ENCODE measurements at regions not wholly inside any gene's neighbourhood (a gene's known extent, or its start where the extent isn't known, plus 50 kb on each side); places are given as distances from the start of the nearest gene placed in this dataset.
"Not testable (repeated sequence)": the region's sequence is repeated elsewhere in the genome, so short reads cannot be mapped to it uniquely, and the experiment has no call there.

DNA sequence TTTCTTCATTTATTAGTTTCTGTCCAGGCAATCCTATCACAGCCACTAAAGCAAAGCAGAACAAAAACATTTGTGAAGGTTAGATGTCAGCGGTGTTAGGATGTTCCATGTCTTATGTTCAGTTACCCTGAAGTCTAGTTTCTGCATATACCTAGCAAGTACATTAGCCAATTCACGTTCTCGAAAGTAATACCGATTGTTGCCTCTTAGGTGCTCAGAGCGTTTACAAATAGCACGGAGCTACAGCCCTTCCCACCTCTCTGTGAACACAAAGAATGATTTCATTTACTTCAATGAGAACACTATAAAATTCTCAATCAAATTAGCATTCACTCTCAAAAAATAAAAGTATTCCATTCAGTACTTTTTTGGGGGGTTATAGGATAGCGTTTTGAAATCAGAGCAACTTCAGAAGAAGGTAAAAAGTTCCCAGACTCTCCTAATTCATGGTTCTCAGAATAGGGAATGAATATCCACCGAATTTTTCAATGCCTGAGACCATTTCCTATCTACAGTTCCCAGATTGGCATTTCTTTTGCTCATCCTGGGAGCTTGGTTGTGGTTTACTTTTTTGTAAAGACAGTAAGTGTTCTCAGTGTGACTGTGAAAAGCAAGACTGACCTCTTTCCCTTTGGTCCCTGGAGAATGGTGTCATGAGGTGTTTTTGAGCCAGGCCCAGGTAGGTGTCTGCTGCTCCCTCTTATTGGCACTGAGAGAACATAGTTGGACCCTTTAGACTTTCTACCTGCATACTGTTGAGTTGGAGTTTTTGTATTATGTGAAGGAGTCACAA, 488.0 kb upstream of the RGS6 start:
- DNase-seq, result no peak

DNA sequence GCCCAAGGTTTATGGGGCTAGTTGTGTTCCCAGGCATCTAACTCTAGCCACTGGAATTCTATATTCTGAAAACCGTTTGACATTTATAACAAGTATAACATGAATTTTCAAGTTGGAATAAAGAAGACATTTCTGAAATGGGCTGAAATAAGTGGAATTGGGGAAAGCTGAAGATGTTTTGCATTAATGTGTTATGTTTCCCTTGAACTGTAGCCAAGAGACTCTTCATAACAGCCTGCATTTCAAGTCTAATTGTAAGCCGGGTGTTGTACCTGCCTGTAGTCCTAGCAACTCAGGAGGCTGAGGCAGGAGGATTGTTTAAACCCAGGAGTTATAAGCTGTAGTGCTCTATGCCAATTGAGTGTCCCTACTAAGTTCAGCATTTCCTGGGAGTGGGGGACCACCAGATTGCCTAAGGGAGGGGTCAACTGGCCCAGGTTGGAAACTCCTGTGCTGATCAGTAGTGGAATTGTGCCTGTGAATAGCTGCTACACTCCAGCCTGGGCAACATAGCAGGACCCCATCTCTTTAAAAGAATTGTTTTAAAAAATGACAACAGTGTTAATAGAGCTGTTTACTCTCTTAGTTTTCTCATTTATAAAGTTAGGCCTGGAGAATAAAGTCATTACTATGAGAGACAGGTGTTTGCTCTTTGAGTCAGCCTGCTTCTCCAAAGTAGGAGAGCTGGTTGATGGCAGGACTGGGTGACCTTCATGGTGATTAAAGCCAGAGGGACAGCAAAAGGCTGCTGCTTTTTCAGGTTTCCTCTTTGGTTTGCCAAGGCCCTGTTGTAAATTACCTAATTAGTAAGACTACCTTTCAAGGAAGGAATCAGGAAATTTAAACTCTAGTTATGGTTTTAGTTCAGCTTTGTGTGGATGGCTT, 483.6 kb upstream of the RGS6 start:
- no peak for DNase-seq

DNA sequence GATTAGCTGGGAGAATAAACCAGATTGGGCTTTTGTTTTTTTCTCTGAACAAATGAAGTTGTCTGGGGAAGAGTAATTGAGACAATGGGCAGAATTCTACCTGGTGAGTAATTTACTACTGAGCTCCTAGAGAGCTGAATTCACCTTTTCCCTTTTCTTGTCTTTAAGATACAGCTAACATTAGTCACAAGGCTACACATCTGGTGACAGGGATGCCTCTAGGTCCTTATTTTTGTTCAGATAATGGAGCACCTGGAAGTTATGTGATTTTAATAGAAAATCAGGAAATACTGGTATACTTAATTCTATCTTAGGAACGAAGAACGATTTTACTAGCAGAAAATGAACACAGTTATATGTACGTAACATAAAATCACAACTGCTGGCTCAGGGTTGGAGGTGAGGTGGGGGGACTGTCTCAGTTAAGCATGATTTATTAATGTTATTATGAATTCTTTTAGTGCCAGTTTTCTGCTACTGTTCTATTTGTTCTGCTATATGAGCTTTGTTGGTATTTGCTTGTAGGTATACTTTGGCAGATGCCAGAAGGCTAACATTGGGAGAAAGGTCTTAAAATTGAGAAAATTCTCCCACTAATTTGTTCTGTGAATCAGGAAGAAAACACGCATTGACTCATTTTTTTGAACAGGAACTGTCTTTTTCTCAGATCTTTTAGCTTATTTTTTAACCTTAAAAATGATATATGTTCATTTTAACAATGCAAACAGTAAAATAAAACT, 482.7 kb upstream of the RGS6 start:
- no peak for DNase-seq

DNA sequence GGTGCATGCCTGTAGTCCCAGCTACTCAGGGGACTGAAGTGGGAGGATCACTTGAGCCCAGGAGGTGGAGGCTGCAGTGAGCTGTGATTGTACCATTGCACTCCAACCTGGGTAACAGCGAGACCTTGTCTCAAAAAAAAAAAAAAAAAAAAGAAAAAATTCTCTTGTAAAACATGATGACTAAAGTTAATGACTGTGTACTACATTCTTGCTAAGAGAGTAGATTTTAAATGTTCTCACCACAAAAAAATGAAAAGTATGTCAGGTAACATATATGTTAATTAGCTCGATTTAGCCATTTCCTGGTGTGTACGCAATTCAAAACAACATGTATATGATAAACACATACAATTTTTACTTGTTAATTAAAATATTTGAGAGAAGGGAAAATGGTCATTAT, 480.7 kb upstream of the RGS6 start:
- no peak for DNase-seq

DNA sequence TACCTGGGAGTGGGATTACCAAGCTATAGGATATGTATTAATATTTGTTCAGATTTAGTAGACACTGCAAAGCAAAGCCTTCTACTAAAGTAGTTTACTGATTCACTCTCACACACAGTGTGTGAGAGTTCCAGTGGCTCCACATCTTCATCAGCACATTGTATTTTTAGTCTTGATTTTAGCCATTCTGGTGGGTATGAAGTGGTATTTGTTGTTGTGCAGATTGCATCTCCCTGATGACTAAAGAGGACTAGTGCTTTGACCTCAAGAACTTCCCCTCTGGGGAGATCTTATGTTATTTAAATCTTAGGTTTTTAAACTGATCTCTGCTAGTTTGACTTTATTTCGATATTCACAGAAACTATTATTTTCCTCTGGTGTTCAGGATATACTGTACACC, 479.7 kb upstream of the RGS6 start:
- no peak for DNase-seq

DNA sequence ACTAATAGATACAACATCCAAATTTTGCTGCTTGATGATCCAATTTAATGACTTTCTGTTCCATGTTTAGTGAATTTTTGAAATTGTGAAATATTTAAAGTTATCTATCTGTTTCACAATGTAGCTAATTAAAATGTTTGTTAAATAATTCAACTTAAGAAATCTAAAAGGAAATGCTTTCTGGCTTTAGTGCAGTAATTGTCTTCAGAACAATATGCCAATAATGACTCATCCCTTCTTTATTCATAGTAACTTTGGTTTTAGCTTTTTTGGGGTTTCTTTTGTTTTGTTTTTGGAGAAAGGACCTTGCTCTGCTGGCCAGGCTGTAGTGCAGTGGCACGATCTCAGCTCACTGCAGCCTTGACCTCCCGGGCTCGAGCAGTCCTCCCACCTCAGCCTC, 479.2 kb upstream of the RGS6 start:
- no peak for DNase-seq

DNA sequence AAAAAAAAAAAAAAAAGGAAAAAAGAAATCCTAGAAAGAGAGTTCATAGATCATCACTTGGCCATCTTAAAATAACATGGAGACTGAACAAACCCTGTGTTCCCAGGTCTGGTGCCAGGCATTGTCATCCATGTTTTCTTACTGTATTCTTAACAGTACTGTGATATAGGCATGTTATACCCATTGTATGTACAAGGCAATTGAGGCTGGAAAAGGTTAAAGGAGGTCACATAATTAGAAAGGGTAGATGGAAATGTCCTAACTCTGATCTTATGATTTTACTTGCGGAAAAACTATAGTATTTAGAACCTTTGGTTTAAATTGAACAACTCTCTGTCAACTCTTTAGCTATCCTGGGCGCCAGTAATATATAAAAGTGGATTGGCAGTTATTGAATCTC, 478.2 kb upstream of the RGS6 start:
- no peak for DNase-seq

DNA sequence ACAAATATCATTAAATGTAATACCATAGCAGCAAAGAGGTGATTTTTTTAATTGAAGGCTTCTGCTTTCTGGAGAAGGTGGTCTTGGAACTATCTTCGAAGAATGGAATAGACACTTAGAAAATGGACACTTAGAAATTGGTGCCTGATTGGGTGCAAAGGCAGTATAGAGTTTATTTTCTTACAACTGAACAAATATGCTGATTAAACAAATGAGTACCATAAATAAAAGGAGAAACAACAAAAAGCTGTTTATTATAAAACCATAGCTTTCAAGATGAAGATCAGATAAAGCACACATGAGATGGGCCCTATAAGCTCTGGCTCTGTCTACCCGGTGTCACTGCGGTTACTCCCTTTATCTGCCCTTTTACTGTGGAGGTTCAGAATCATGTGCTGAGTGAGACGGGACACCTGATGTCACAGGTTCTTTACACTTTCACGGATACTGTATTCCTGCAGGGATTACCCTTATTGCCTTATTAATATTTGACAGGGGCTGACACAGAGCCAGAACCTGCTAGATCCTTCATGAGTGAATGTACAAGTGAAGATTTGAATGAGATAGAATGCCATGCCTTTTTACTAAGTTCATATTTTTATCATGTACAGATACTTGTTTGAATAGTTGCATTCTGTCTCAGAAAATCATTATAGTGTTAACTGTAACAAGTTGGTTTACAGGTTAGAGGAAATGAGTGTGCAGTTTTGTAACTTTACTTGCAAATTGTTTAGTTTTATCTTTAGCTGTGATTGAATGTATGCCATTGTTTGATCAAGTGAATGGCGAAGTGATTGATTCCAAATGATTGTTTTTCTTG, 477.5 kb upstream of the RGS6 start:
- no peak for DNase-seq

DNA sequence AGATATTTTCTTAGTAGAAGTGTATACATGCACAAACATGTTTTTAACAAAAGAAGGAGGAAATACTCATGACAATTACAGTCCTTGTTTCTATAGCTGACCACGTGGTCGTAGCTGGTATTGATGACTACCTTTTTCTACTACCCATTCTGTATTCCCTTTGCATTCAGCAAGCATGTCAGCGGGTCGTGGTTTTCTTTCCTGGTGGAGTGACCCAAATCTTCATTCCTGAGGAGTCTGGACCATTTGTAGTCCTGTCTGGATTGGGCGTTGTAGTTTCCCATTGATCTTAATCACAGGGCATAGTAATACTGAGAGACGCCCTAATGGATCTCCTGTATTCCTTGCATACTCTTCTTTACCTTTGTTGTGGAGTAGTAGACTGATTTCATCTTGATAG, 472.1 kb upstream of the RGS6 start:
- DNase-seq, result no peak

DNA sequence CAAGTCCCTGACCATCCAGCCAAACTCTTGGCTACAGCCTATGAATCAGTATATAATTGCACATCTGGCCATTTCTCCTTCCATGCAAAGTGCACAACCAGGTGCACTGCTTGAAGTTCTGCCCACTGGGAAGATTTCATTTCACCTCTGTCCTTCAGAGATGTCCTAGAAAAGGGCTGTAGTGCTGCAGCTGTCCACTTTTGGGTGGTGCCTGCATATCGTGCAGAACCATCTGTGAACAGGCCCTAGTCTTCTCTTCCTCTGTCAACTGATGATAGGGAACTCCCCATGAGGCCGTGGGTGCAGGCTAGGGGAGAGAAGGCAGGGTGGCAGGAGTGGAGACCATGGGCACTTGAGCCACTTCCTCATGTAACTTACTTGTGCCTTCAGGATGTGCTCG, 470.6 kb upstream of the RGS6 start:
- not testable (repeated sequence) for DNase-seq

DNA sequence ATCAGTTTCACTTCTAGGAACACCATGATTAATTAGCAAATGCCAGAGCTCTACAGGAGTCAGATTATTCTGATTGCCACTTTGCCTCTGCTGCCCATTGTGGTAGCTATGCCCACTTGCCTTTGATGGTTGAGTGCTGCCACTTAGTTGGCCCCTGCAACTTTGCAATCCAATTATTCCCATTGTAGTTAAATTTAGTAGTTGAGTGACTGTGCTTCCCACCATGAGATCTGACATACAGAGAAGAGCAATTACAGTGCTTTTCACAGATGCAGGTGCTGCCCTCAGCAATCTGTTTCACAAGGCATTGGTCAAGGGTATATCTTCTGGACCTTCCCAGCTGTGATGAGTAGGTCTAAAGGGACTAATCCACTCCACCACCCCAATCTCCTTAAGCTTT, 468.4 kb upstream of the RGS6 start:
- DNase-seq, result no peak

DNA sequence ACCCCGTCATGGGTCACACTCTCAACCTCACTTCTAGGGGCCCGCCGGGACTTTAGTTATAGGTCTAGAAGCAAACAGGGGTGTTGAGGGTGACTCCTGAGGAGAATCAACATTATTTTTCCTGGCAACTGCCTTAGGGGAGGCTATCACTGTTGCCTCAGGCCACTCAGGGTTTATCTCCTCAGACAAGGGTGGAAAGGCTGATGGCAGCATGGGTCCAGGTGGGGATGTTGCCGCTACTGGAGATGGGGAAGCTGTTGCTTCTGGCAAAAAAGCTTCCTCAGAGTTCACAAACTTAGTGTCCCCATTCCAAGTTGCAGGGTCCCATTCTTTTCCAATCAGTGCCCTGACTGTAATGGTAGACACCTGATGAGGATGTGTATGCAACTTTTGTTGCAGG, 467.4 kb upstream of the RGS6 start:
- DNase-seq, result no peak

DNA sequence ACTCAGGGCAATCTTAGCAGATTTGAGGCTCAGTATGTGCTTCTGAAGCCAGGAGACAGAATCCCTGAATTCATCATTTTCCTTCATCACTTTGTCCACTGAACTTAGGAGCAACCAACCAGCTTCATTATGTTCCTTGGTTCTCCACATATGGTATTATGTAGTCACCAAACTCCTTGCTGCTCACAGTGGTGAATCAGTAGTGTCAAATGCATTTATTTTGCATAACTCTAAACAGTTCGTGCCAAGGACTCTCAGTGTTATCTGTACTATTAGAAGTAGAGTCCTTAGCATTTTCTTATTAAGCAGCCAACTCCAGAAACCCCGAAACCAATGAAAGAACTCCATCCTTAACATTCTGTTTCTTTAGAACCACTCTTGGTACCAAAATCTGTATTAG, 466.9 kb upstream of the RGS6 start:
- no peak for DNase-seq

DNA sequence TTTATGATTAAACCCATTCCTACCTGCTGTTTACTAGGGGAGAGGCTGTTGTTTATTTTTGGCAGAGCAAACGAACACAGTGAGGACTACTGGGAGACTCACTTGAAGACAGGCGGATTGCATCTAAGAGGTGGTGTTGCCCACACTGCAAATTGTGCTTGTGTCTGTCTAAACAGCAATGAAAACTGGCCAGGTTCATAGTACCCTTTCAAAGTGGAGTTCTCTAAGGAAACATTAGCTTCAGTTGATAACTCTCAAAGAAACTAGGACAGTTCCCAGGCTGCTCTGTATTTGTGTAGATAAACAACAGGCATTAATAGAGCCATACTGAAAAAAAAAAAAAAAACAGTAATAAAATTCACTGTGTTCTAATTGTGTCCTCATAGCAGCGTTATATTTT, 466.0 kb upstream of the RGS6 start:
- no peak for DNase-seq

DNA sequence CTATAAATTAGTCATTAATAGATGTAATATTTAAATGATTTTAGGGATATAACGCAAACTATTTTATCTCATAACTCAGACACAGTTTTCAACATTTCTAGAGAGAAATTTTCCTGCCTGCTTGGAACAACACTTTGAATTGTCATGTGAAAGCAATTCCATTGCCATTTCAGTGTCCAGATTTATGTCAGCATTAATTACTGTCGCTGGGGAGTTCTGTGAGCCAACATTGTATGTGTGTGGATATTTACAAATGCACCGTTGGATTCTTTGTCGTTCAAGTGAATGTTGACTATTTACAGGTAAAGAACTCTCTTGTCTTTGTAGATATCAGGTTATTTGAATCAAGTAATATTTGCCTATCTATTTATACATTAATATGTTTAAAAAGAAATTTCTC, 465.3 kb upstream of the RGS6 start:
- DNase-seq, result no peak

DNA sequence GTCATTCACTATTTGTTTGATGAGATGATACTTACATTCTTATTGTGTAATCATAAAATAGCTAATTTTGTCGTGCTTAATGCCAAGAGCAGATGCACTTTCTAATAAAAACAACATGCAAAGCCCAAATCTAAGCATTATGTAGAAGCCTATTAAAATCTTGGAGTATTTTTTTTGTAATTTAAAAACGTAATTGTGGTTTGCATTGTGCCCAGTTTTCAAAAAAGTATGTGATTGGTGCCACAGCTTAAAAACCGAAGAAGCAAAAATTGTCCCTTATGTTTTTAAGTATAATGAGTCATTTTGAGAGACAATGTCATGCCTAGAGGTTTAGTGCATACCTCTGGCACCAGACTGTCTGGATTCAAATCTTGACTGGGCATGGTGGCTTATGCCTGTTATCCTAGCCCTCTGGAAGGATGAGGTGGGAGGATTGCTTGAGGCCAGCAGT, 464.8 kb upstream of the RGS6 start:
- no peak for DNase-seq

DNA sequence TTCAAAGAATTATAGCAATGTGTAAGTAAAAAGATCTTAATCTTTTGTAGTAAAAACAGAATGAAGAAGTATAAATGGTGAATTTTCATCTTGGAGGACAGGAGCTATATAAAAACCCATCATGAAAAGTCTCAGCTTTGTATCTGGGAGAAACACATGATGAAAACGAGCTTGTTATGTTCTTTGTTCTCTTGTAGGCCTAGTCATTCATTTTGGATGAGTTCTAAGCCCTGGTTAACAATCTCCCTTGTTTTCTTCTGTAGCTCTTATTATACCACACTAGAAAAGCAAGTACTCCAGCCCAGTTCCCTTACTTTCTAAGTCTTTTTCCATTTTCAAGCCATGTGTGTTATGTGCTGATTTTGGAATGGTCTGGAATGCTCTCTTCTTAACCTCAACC, 463.5 kb upstream of the RGS6 start:
- no peak for DNase-seq

DNA sequence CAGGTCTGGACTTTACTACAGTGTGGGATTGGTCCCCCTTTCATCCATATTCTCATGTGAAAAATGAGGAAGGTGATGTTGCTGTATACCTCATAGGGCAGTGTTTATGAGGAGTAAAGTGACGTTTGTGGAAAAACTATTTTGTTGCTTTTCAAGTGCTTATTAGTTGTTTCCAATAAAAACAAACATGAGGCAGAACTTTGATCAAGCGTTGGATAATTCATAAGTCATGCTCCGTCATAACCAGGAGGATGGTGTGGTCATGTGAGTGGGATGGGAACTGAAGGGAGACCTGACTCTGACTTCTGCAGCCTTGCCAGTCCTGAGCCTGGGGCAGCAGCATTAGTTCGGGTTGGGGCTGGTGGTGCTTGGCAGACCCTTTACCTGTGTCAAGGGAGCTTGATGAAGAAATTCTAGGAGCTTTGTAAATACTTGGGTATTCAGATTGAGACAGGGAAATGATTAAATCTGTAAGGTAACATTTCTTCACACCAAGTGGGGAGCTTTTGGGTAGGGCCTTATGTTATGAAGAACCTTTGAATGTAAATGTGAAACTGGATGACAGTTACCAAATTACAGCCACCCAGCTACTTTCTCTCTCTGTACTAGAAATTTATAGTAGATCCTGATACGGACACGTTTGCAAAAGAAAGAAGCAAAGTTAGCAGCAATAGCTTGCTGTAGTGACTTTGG, 462.4 kb upstream of the RGS6 start:
- DNase-seq, result no peak

DNA sequence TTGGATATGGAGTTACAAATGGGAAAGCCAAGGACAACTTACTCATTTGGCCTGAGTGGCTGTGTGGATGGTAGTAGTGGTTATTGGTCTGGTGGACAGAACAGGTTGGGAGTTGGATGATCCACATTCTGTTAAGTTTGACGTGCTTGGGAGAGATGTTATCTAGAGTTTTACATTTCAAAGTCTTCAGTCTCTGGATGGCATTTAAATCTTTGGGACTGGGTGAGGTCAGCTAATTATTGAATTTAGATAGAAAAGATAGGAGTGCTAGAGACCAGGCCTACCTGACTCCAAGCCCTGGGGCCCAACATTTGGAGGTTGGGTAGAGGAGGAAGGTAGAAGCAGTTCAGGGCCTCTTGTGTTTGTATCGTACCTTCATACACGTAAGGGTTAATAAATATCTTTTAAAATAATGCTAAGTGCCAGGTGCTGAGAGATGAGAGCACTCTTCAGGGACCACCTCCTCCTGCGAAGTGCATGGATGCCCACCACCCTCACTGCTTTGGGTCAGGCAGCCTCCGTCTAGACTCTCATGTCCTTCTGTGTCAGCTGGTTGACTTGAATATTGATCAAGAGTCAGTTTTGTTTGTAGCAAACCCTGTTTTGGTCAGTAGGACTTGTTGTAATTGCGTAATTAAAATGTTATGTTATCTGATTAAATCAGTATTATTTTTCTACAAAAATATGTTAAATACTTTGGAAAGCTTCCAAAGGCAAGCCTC, 460.4 kb upstream of the RGS6 start:
- DNase-seq, result no peak

DNA sequence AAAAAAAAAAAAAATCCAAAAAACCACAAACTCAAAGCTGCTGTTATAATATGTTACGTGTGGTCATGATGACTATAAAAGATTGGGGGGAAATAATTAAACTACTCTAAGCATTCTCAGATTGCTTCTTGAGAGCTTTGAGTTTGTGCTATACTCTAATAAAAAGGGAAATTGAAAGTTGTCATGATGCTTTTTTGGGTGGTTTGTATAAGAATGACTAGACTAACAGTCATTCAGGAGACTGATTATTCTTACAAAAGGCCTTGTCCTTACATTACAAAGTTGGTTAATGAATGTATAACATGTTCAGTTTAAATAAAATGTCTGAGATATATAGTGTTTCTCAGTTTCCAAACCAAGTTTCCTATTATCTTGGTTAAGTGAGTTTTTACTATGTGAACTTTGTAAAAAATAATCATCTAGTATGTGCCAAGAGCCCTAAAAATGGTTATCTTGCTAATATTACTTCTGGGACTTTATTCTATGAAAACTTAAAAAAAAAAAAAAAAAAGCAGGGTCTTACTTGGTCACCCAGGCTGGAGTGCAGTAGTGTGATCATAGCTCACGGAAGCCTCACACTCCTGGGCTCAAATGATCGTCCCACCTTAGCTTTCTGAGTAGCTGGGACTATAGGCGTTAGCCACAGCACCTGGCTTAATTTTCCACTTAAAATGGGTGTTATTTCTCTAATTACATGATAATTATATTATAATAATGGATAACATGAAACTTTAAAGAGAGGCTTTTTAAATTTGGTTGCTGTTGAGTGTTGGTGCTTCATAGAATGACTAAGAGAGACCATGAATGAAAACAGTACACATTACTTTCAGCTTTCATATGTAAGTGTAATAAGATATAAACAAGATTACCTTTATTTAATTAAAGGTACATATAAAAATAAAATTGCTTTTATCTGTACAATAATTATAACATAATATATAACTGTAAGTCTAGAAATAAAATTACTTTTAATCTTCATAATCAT, 459.6 kb upstream of the RGS6 start:
- no peak for DNase-seq

Data from NCI-H524 treated with DMSO at 0.1 percent for 48 hours (cell line).